H1 (cell line): ENCODE measurements at regions not wholly inside any gene's neighbourhood (a gene's known extent, or its start where the extent isn't known, plus 50 kb on each side); places are given as distances from the start of the nearest gene placed in this dataset.

Experiments
- CTCF ChIA-PET: fragments of 300-600 bp; sonication (Branson Sonifier 250); formaldehyde crosslinking; loops from one replicate; lab custom pipeline; 2021; ENCODE audit not compliant: partially characterized antibody; lab: Charles Lee
- POLR2A ChIA-PET: fragments of 300-600 bp; sonication (Branson Sonifier 250); formaldehyde crosslinking; loops from one replicate; lab custom pipeline; 2021; ENCODE audit warnings: inconsistent platforms; ENCODE audit not compliant: partially characterized antibody; lab: Charles Lee
- DNase-seq, 2 experiments: peaks; one replicate each; pipeline versions ENCODE4 v3.0.0 to v3.0.0-alpha.2; 2010 to 2022; ENCODE audit warnings: low spot score in 2 of 2, low read depth in 1 of 2, mixed read lengths in 1 of 2
- FAIRE-seq: peaks from 2 replicates; lab custom pipeline; 2011; peaks lifted over from hg19 to GRCh38; lab: Jason Lieb, UNC
- H2AFZ ChIP-seq: 2 replicates; pipeline ENCODE4 v1.8.1; 2012; ENCODE audit warnings: low read length, inconsistent platforms
- H2AK5ac ChIP-seq: 2 replicates; pipeline ENCODE4 v1.6.1; 2013; ENCODE audit warnings: low read depth, low read length
- H2BK120ac ChIP-seq: replicated peaks from 2 replicates; pipeline ENCODE3; 2013; ENCODE audit warnings: low read depth, low read length, inconsistent platforms
- H2BK12ac ChIP-seq: 2 replicates; pipeline ENCODE4 v1.6.1; 2013; ENCODE audit warnings: low read depth, low read length
- H2BK15ac ChIP-seq: 2 replicates; pipeline ENCODE4 v1.6.1; 2013; ENCODE audit warnings: low read length
- H2BK20ac ChIP-seq: 2 replicates; pipeline ENCODE4 v1.6.1; 2013; ENCODE audit warnings: low read length
- H2BK5ac ChIP-seq: 2 replicates; pipeline ENCODE4 v1.6.1; 2013; ENCODE audit warnings: low read depth, low read length
- H3K14ac ChIP-seq: 2 replicates; pipeline ENCODE4 v1.6.1; 2013; ENCODE audit warnings: inconsistent platforms; ENCODE audit not compliant: insufficient read length
- H3K18ac ChIP-seq: 2 replicates; pipeline ENCODE4 v1.6.1; 2013; ENCODE audit warnings: low read length; ENCODE audit errors: extremely low read depth
- H3K23ac ChIP-seq: 2 replicates; pipeline ENCODE4 v1.6.1; 2013; ENCODE audit warnings: inconsistent platforms; ENCODE audit not compliant: insufficient read length
- H3K23me2 ChIP-seq: 2 replicates; pipeline ENCODE4 v1.6.1; 2013; ENCODE audit warnings: low read depth, low read length
- H3K27ac ChIP-seq: 2 replicates; pipeline ENCODE4 v1.6.1; 2011; ENCODE audit warnings: low read depth, low read length, inconsistent platforms
- H3K27me3 ChIP-seq, 4 experiments: replicated peaks in 1 of 4; 1 replicate in 1 of 4; 2 replicates in 3 of 4; pipeline versions ENCODE4 v1.6.1 to v1.8.1; 2011 to 2013; ENCODE audit warnings: low read length in 3 of 4, mild to moderate bottlenecking in 3 of 4, inconsistent platforms in 2 of 4, mixed read lengths in 2 of 4, moderate library complexity in 1 of 4; ENCODE audit not compliant: control insufficient read depth in 3 of 4, insufficient read depth in 3 of 4; ENCODE audit errors: extremely low read depth in 1 of 4
- H3K36me3 ChIP-seq, 4 experiments: 2 replicates each; pipeline versions ENCODE4 v1.6.1 to v1.8.1; 2011 to 2013; ENCODE audit warnings: mild to moderate bottlenecking in 4 of 4, low read length in 3 of 4, moderate library complexity in 2 of 4, control low read depth in 1 of 4, inconsistent platforms in 1 of 4; ENCODE audit not compliant: insufficient read depth in 4 of 4, control insufficient read depth in 2 of 4
- H3K4ac ChIP-seq: replicated peaks from 2 replicates; pipeline ENCODE3; 2013; ENCODE audit warnings: low read length, low read depth, mixed read lengths, inconsistent platforms; ENCODE audit not compliant: insufficient read length
- H3K4me1 ChIP-seq, 4 experiments: replicated peaks in 1 of 4; 1 replicate in 1 of 4; 2 replicates in 3 of 4; pipeline versions ENCODE4 v1.6.1 to v1.8.1; 2011 to 2013; ENCODE audit warnings: low read length in 3 of 4, inconsistent platforms in 2 of 4, mixed read lengths in 1 of 4; ENCODE audit not compliant: insufficient read depth in 4 of 4, control insufficient read depth in 3 of 4
- H3K4me2 ChIP-seq, 2 experiments: 2 replicates each; pipeline versions ENCODE4 v1.6.1 to v1.8.1; 2011 to 2013; ENCODE audit warnings: low read depth in 2 of 2, low read length in 2 of 2, control low read depth in 1 of 2, inconsistent platforms in 1 of 2, mild to moderate bottlenecking in 1 of 2; ENCODE audit not compliant: insufficient read depth in 1 of 2
- H3K4me3 ChIP-seq, 4 experiments: fragments of 200-600, 300-600 bp in 1 of 4; sonication (generic), shearing (Covaris generic), sonication (Bioruptor Twin) in 1 of 4; 2 replicates each; pipeline versions ENCODE4 v1.5.1 to v1.8.1; 2011 to 2016; ENCODE audit warnings: low read length in 4 of 4, low read depth in 3 of 4, control low read depth in 2 of 4, inconsistent platforms in 2 of 4, mild to moderate bottlenecking in 2 of 4, mixed read lengths in 1 of 4, moderate library complexity in 1 of 4; ENCODE audit not compliant: insufficient read depth in 2 of 4; ENCODE audit errors: extremely low read depth in 1 of 4
- H3K56ac ChIP-seq: replicated peaks from 2 replicates; pipeline ENCODE3; 2013; ENCODE audit warnings: low read depth, mild to moderate bottlenecking, mixed read lengths, low read length, inconsistent platforms; ENCODE audit not compliant: insufficient read length
- H3K79me1 ChIP-seq: 2 replicates; pipeline ENCODE4 v1.6.1; 2013; ENCODE audit warnings: low read depth, low read length, control low read depth
- H3K79me2 ChIP-seq, 2 experiments: 2 replicates each; pipeline versions ENCODE4 v1.6.1 to v1.8.1; 2012 to 2013; ENCODE audit warnings: low read length in 2 of 2, mild to moderate bottlenecking in 2 of 2, inconsistent platforms in 1 of 2; ENCODE audit not compliant: insufficient read depth in 2 of 2, control insufficient read depth in 1 of 2
- H3K9ac ChIP-seq, 4 experiments: replicated peaks in 1 of 4; 1 replicate in 1 of 4; 2 replicates in 3 of 4; pipeline versions ENCODE4 v1.6.1 to v1.8.1; 2011 to 2013; ENCODE audit warnings: low read depth in 3 of 4, low read length in 3 of 4, control low read depth in 2 of 4, mild to moderate bottlenecking in 2 of 4, moderate library complexity in 2 of 4, inconsistent platforms in 1 of 4; ENCODE audit errors: extremely low read depth in 1 of 4
- H3K9me3 ChIP-seq, 2 experiments: 2 replicates each; pipeline versions ENCODE4 v1.6.1 to v1.8.1; 2012 to 2013; ENCODE audit warnings: mild to moderate bottlenecking in 2 of 2, moderate library complexity in 2 of 2, control low read depth in 1 of 2, inconsistent platforms in 1 of 2, low read depth in 1 of 2, low read length in 1 of 2, mixed read lengths in 1 of 2; ENCODE audit not compliant: insufficient read depth in 2 of 2
- H4K20me1 ChIP-seq, 2 experiments: replicated peaks in 1 of 2; 2 replicates each; pipeline versions ENCODE3 to v1.8.1; 2011 to 2013; ENCODE audit warnings: inconsistent platforms in 2 of 2, low read length in 2 of 2, mild to moderate bottlenecking in 1 of 2; ENCODE audit not compliant: insufficient read depth in 2 of 2, control insufficient read depth in 1 of 2
- H4K5ac ChIP-seq: 2 replicates; pipeline ENCODE4 v1.6.1; 2013; ENCODE audit warnings: low read length, low read depth, mixed read lengths, inconsistent platforms; ENCODE audit not compliant: insufficient read length
- H4K8ac ChIP-seq: 2 replicates; pipeline ENCODE4 v1.8.0; 2013; ENCODE audit warnings: mild to moderate bottlenecking, moderate library complexity, low read length, inconsistent platforms; ENCODE audit not compliant: insufficient read depth; ENCODE audit errors: extremely low read depth
- H4K91ac ChIP-seq: replicated peaks from 2 replicates; pipeline ENCODE3; 2013; ENCODE audit warnings: low read length, mixed read lengths, inconsistent platforms; ENCODE audit not compliant: insufficient read length
- BCL11A ChIP-seq, 2 experiments: IDR thresholded peaks; one replicate each; pipeline ENCODE4 v1.6.1; 2011; ENCODE audit warnings: low read depth in 2 of 2, low read length in 2 of 2, mild to moderate bottlenecking in 2 of 2
- CREB1 ChIP-seq: IDR thresholded peaks from 2 replicates; pipeline ENCODE4 v1.6.1; 2012; ENCODE audit warnings: inconsistent platforms
- JUND ChIP-seq: IDR thresholded peaks from 2 replicates; pipeline ENCODE4 v1.6.1; 2011; ENCODE audit warnings: mild to moderate bottlenecking, improper control_type of control experiment, low read length
- MAFK ChIP-seq: IDR thresholded peaks from 2 replicates; pipeline ENCODE4 v1.6.1; 2012; ENCODE audit warnings: low read depth, mild to moderate bottlenecking, improper control_type of control experiment, low read length
- NRF1 ChIP-seq: IDR thresholded peaks from 2 replicates; pipeline ENCODE4 v1.6.1; 2011; ENCODE audit warnings: mild to moderate bottlenecking, low read depth, low read length, improper control_type of control experiment
- PHF8 ChIP-seq: fragments of 200-600 bp; sonication (generic); conservative IDR thresholded peaks from 2 replicates; pipeline ENCODE4 v1.7.1; 2012; ENCODE audit warnings: low read depth, mild to moderate bottlenecking, inconsistent platforms, low read length, moderate library complexity
- RXRA ChIP-seq: IDR thresholded peaks from 2 replicates; pipeline ENCODE4 v1.6.1; 2011; ENCODE audit warnings: low read depth, mild to moderate bottlenecking, low read length, moderate library complexity; ENCODE audit not compliant: insufficient read depth
- SIRT6 ChIP-seq: IDR thresholded peaks from one replicate; pipeline ENCODE4 v1.7.1; 2012; ENCODE audit warnings: low read length, inconsistent platforms
- SP1 ChIP-seq: IDR thresholded peaks from 2 replicates; pipeline ENCODE4 v1.6.1; 2011; ENCODE audit warnings: low read depth, low read length
- SP4 ChIP-seq: IDR thresholded peaks from 2 replicates; pipeline ENCODE4 v1.6.1; 2012; ENCODE audit warnings: low read length, inconsistent platforms
- SRF ChIP-seq: IDR thresholded peaks from 2 replicates; pipeline ENCODE4 v1.6.1; 2011; ENCODE audit warnings: mild to moderate bottlenecking, low read depth, low read length, moderate library complexity
- TCF12 ChIP-seq: IDR thresholded peaks from 2 replicates; pipeline ENCODE4 v1.6.1; 2011; ENCODE audit warnings: low read depth, mild to moderate bottlenecking, low read length
- ZNF274 ChIP-seq: IDR thresholded peaks from 2 replicates; pipeline ENCODE4 v1.7.0; 2012; ENCODE audit warnings: low read length, borderline replicate concordance; ENCODE audit errors: extremely low read depth
- WGBS, 2 experiments: shearing (Covaris generic) in 1 of 2; methylation state at CpG; one replicate each; pipeline versions ENCODE4 v1.1.6 to v1.1.7; 2013 to 2015; ENCODE audit warnings: low lambda C conversion rate in 2 of 2, mixed read lengths in 2 of 2, inconsistent platforms in 1 of 2, low coverage in 1 of 2, missing lambda C conversion rate in 1 of 2; ENCODE audit not compliant: insufficient replicate concordance in 2 of 2, insufficient coverage in 1 of 2, insufficient read length in 1 of 2; ENCODE audit errors: extremely low coverage in 1 of 2, missing lambda C conversion rate in 1 of 2; 5-methylcytosine and 5-hydroxymethylcytosine counted together

GRCh38 chr18:65631766-65632165 lies 119.0 kb upstream of the CDH7 start:
- Histone ChIP-seq H3K23ac (no peak overlapping the region), H4K91ac (no peak overlapping the region), H4K5ac (no peak overlapping the region), H3K9ac (no peak overlapping the region), H2BK120ac (no peak overlapping the region), H3K79me1 (no peaks in the 10 kb centered on the region), H3K27ac (no peak overlapping the region), H3K36me3 (no peaks in the 10 kb centered on the region), H2BK12ac (no peak overlapping the region), H2BK5ac (no peak overlapping the region), H2AK5ac (no peak overlapping the region), H4K8ac (no peak overlapping the region), H3K18ac (no peak overlapping the region), H3K4me3 (no peak overlapping the region), H3K23me2 (no peaks in the 10 kb centered on the region), H3K4me2 (no peak overlapping the region), H3K14ac (no peak overlapping the region), H2BK20ac (no peak overlapping the region), H3K4me1 (no peaks in the 10 kb centered on the region), H3K9me3 (no peaks in the 10 kb centered on the region), H3K4ac (no peak overlapping the region), H2BK15ac (no peak overlapping the region), H3K79me2 (no peaks in the 10 kb centered on the region), H4K20me1 (no peaks in the 10 kb centered on the region), H3K56ac (no peak overlapping the region), H2AFZ (no peak overlapping the region), H3K27me3 (no peaks in the 10 kb centered on the region)
- ChIA-PET POLR2A (no interaction called here), CTCF (interaction anchor here (1.5 kb wide), 1 partner anchor 57 kb away, joined by 3 read pairs; no protein-coding TSS in a partner anchor)
- FAIRE-seq (no peak), DNase-seq (no peak)
- TF ChIP-seq SRF (no peak), MAFK (no peak), CREB1 (no peak), NRF1 (no peak), SP1 (no peak), BCL11A (IDR thresholded peaks at IDR 0.05; ENCODE audit: low read depth in 2 of 2, low read length in 2 of 2) (no peak), ZNF274 (no peak), TCF12 (no peak), PHF8 (no peak), JUND (no peak), SIRT6 (no peak), RXRA (no peak), SP4 (no peak)
- 90% methylated on average over 1 of the region's 1 CpG; no CpG with 5 or more reads in 1 of the 2 experiments for WGBS, 2 experiments
